Neural progenitor cell (in vitro differentiated cells): ENCODE measurements at regions not wholly inside any gene's neighbourhood (a gene's known extent, or its start where the extent isn't known, plus 50 kb on each side); places are given as distances from the start of the nearest gene placed in this dataset.

Experiments used
- DNase-seq: peaks from one replicate; pipeline ENCODE4 v3.0.0-alpha.2; 2016; ENCODE audit warnings: low spot score
- H2AFZ ChIP-seq: fragments of 200-600 bp; sonication (generic); replicated peaks from 2 replicates; pipeline ENCODE4 v1.6.1; 2016; ENCODE audit warnings: antibody characterized with exemption
- H3F3A ChIP-seq: fragments of 200-600 bp; sonication (generic); 2 replicates; pipeline ENCODE4 v1.6.1; 2016; ENCODE audit warnings: antibody characterized with exemption, low read depth
- H3K27ac ChIP-seq: fragments of 200-600 bp; sonication (generic); 2 replicates; pipeline ENCODE4 v1.5.1; 2016; ENCODE audit warnings: mild to moderate bottlenecking
- H3K27me3 ChIP-seq: fragments of 200-600 bp; sonication (generic); 2 replicates; pipeline ENCODE4 v1.6.1; 2016; ENCODE audit warnings: mild to moderate bottlenecking, moderate library complexity
- H3K36me3 ChIP-seq: fragments of 200-600 bp; sonication (generic); 2 replicates; pipeline ENCODE4 v1.5.1; 2016
- H3K4me1 ChIP-seq: fragments of 200-600 bp; sonication (generic); 2 replicates; pipeline ENCODE4 v1.6.1; 2016; ENCODE audit warnings: mixed run types
- H3K4me2 ChIP-seq: fragments of 200-600 bp; sonication (generic); 2 replicates; pipeline ENCODE4 v1.6.1; 2016
- H3K4me3 ChIP-seq: fragments of 200-600 bp; sonication (generic); 2 replicates; pipeline ENCODE4 v1.5.1; 2016
- H3K79me2 ChIP-seq: fragments of 200-600 bp; sonication (generic); 2 replicates; pipeline ENCODE4 v1.6.1; 2016; ENCODE audit warnings: low read depth
- H3K9ac ChIP-seq: fragments of 200-600 bp; sonication (generic); 2 replicates; pipeline ENCODE4 v1.6.1; 2016
- H3K9me3 ChIP-seq: fragments of 200-600 bp; sonication (generic); 2 replicates; pipeline ENCODE4 v1.5.1; 2016; ENCODE audit warnings: low read depth
- H4K20me1 ChIP-seq: fragments of 200-600 bp; sonication (generic); 2 replicates; pipeline ENCODE4 v1.6.1; 2016; ENCODE audit warnings: low read depth
- H3K27ac Mint-ChIP-seq: 3 replicates; pipeline ENCODE4 v1.8.0; 2021; ENCODE audit warnings: mixed read lengths
- H3K27me3 Mint-ChIP-seq: 2 replicates; pipeline ENCODE4 v1.8.0; 2022; ENCODE audit warnings: low read depth, mild to moderate bottlenecking, inconsistent platforms, moderate library complexity, mixed read lengths; ENCODE audit not compliant: insufficient read depth
- H3K36me3 Mint-ChIP-seq: 3 replicates; pipeline ENCODE4 v1.8.0; 2021; ENCODE audit warnings: mixed read lengths
- H3K4me1 Mint-ChIP-seq: 3 replicates; pipeline ENCODE4 v1.8.0; 2021; ENCODE audit warnings: mixed read lengths
- H3K4me3 Mint-ChIP-seq: 3 replicates; pipeline ENCODE4 v1.8.0; 2021; ENCODE audit warnings: mild to moderate bottlenecking, moderate library complexity, mixed read lengths
- H3K9me3 Mint-ChIP-seq: 3 replicates; pipeline ENCODE4 v1.8.0; 2020; ENCODE audit warnings: mixed read lengths
- CTCF ChIP-seq: fragments of 200-600 bp; sonication (generic); IDR thresholded peaks from 2 replicates; pipeline ENCODE4 v1.5.1; 2017; ENCODE audit warnings: antibody characterized with exemption, mild to moderate bottlenecking
- EZH2 ChIP-seq: fragments of 200-600 bp; sonication (generic); IDR thresholded peaks from 2 replicates; pipeline ENCODE4 v1.6.1; 2017; ENCODE audit warnings: antibody characterized with exemption, mild to moderate bottlenecking, moderate library complexity
- EZH2phosphoT487 ChIP-seq: fragments of 200-600 bp; sonication (generic); IDR thresholded peaks from 2 replicates; pipeline ENCODE4 v1.6.1; 2017; ENCODE audit warnings: antibody characterized with exemption

- no peak overlapping the region for H3K27ac ChIP-seq
- no peak overlapping the region for H2AFZ ChIP-seq
- peaks cover 2% of the 10 kb centered on the region for H3K27me3 Mint-ChIP-seq
- no peaks in the 10 kb centered on the region for H3K79me2 ChIP-seq
- TF ChIP-seq EZH2phosphoT487: no peak
- TF ChIP-seq EZH2: no peak
- no peak for TF ChIP-seq CTCF
- no peaks in the 10 kb centered on the region for H3K4me1 ChIP-seq
- no peak for DNase-seq
- no peaks in the 10 kb centered on the region for H4K20me1 ChIP-seq
- no peak overlapping the region for H3K4me2 ChIP-seq
- H3K27me3 ChIP-seq: no peaks in the 10 kb centered on the region
- no peaks in the 10 kb centered on the region for H3F3A ChIP-seq
- H3K36me3 ChIP-seq: no peaks in the 10 kb centered on the region
- no peak overlapping the region for H3K4me3 Mint-ChIP-seq
- H3K9me3 ChIP-seq: no peaks in the 10 kb centered on the region
- H3K4me3 ChIP-seq: no peak overlapping the region
- H3K9me3 Mint-ChIP-seq: peaks cover 15% of the 10 kb centered on the region
- peaks cover 2% of the 10 kb centered on the region for H3K4me1 Mint-ChIP-seq
- H3K36me3 Mint-ChIP-seq: peaks cover 2% of the 10 kb centered on the region
- no peak overlapping the region for H3K9ac ChIP-seq
- H3K27ac Mint-ChIP-seq: no peak overlapping the region
Measured at GRCh38 chr5:91599863-91600262, 216.7 kb upstream of the ARRDC3 start.

DNA sequence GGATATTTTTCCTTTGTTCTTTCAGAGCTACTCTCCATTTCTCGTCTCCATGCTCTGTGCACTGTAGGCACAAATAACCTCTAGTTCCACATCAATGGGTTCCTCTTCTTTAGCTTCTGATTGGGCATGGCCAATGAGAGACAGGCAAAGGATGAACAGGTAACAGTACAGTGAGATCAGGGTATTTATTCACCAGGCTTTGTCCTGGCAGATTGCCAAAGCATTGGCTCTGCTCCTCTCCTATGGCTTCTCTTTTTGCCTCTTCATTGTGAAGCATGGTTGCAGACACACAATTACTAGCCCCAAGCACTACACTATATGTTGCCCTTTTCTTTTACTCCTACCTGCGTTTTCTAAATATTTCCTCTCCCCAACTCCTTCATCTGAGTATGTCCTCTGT is 215.1 kb upstream of the ARRDC3 start:
- no peak overlapping the region for H3K27ac ChIP-seq
- Mint-ChIP-seq H3K27ac (no peak overlapping the region), H3K27me3 (peaks cover 2% of the 10 kb centered on the region), H3K4me1 (no peaks in the 10 kb centered on the region), H3K4me3 (no peak overlapping the region), H3K9me3 (peaks cover 24% of the 10 kb centered on the region), H3K36me3 (peaks cover 2% of the 10 kb centered on the region)
- no peak for DNase-seq
- no peaks in the 10 kb centered on the region for H3K9me3 ChIP-seq
- no peak overlapping the region for H3K9ac ChIP-seq
- no peaks in the 10 kb centered on the region for H3F3A ChIP-seq
- no peaks in the 10 kb centered on the region for H3K36me3 ChIP-seq
- H3K27me3 ChIP-seq: no peaks in the 10 kb centered on the region
- H4K20me1 ChIP-seq: no peaks in the 10 kb centered on the region
- TF ChIP-seq EZH2: no peak
- no peak for TF ChIP-seq CTCF
- no peak for TF ChIP-seq EZH2phosphoT487
- no peak overlapping the region for H3K4me2 ChIP-seq
- H3K4me1 ChIP-seq: no peaks in the 10 kb centered on the region
- H3K4me3 ChIP-seq: no peak overlapping the region
- no peak overlapping the region for H2AFZ ChIP-seq
- H3K79me2 ChIP-seq: no peaks in the 10 kb centered on the region

DNA sequence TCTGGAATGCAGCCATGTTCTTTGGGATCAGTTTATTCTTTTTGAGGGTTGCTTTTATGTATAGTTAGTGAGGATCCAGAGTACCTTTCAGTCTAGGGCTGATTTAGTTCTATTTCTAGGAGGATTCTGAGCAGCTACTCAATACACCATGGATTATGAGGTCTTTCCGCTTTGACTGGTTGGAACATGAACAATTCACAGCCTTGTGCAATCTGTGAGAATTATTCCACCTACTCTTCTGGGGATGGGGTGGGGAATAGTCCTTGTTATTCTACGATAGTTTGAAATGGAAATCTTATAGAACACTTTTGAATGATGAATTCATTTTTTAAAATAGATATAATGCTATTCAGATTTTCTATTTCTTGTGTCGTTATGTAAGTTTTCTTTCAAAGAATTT is 212.3 kb upstream of the ARRDC3 start:
- Mint-ChIP-seq H3K27ac (no peak overlapping the region), H3K27me3 (peaks cover 4% of the 10 kb centered on the region), H3K4me1 (no peaks in the 10 kb centered on the region), H3K36me3 (peaks cover 5% of the 10 kb centered on the region), H3K4me3 (no peak overlapping the region), H3K9me3 (peaks cover 43% of the 10 kb centered on the region)
- TF ChIP-seq CTCF (no peak), EZH2phosphoT487 (no peak), EZH2 (no peak)
- Histone ChIP-seq H2AFZ (no peak overlapping the region), H4K20me1 (no peaks in the 10 kb centered on the region), H3K4me1 (no peaks in the 10 kb centered on the region), H3K27me3 (no peaks in the 10 kb centered on the region), H3K4me3 (no peak overlapping the region), H3F3A (no peaks in the 10 kb centered on the region), H3K9ac (no peak overlapping the region), H3K9me3 (peaks cover 12% of the 10 kb centered on the region), H3K27ac (no peak overlapping the region), H3K36me3 (no peaks in the 10 kb centered on the region), H3K4me2 (no peak overlapping the region), H3K79me2 (no peaks in the 10 kb centered on the region)
- no peak for DNase-seq

DNA sequence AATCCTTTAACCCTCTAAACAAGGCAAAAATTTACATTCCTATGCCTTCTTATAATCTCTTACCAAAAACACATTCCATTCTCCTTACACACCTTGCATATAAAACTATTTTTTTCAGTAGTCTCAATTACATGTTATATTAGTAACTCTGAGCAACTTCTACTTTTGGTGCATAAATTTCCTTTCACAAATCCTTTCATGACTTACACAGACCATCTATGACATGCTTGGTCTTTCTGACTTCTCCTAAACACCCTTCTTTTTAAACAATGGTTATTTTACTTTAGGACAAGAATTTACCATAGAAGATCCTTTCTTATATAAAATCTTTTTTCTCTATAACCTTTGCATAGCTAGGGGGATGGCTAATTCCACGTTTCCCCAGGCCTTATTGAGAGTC is 208.0 kb upstream of the ARRDC3 start:
- no peaks in the 10 kb centered on the region for H3K27me3 ChIP-seq
- peaks cover 22% of the 10 kb centered on the region for H3K9me3 ChIP-seq
- no peak overlapping the region for H3K9ac ChIP-seq
- no peak overlapping the region for H3K4me3 ChIP-seq
- peak; percentile 48 for DNase-seq
- Mint-ChIP-seq H3K36me3 (peaks cover 6% of the 10 kb centered on the region), H3K27ac (no peak overlapping the region), H3K4me3 (no peak overlapping the region), H3K27me3 (peaks cover 2% of the 10 kb centered on the region), H3K9me3 (peaks cover 54% of the 10 kb centered on the region), H3K4me1 (no peaks in the 10 kb centered on the region)
- no peak overlapping the region for H2AFZ ChIP-seq
- H4K20me1 ChIP-seq: no peaks in the 10 kb centered on the region
- no peaks in the 10 kb centered on the region for H3K79me2 ChIP-seq
- TF ChIP-seq EZH2 (no peak), CTCF (no peak), EZH2phosphoT487 (no peak)
- H3K36me3 ChIP-seq: no peaks in the 10 kb centered on the region
- H3K4me1 ChIP-seq: no peaks in the 10 kb centered on the region
- no peak overlapping the region for H3K4me2 ChIP-seq
- H3F3A ChIP-seq: no peaks in the 10 kb centered on the region
- no peak overlapping the region for H3K27ac ChIP-seq
